OCI-LY3 (cell line): ENCODE measurements at regions not wholly inside any gene's neighbourhood (a gene's known extent, or its start where the extent isn't known, plus 50 kb on each side); places are given as distances from the start of the nearest gene placed in this dataset.
"Not testable (repeated sequence)": the region's sequence is repeated elsewhere in the genome, so short reads cannot be mapped to it uniquely, and the experiment has no call there.

ENCODE experiments used
- H2AFZ ChIP-seq: fragments of 200-600, 300-600 bp; shearing (Covaris generic); 2 replicates; pipeline ENCODE4 v1.6.0; 2014; ENCODE audit warnings: antibody characterized with exemption, low read depth, low read length
- H3K27ac ChIP-seq: fragments of 200-600, 300-600 bp; sonication (generic); 2 replicates; pipeline ENCODE4 v1.5.1; 2014; ENCODE audit warnings: mild to moderate bottlenecking, low read length, moderate library complexity, mixed read lengths
- H3K27me3 ChIP-seq: fragments of 200-600, 300-600 bp; sonication (generic); 2 replicates; pipeline ENCODE4 v1.6.1; 2014; ENCODE audit warnings: low read depth, low read length, mixed read lengths
- H3K36me3 ChIP-seq: fragments of 200-600, 300-600 bp; sonication (generic); replicated peaks from 2 replicates; pipeline ENCODE3; 2014; ENCODE audit warnings: low read depth, low read length, mixed read lengths
- H3K4me1 ChIP-seq: fragments of 300-600, 200-600 bp; sonication (generic); 2 replicates; pipeline ENCODE4 v1.6.1; 2014; ENCODE audit warnings: low read length, mixed read lengths
- H3K4me2 ChIP-seq: fragments of 200-600, 300-600 bp; sonication (generic); 2 replicates; pipeline ENCODE4 v1.6.1; 2014; ENCODE audit warnings: low read length, mixed read lengths
- H3K4me3 ChIP-seq: fragments of 300-600, 200-600 bp; sonication (generic); 2 replicates; pipeline ENCODE4 v1.5.1; 2014; ENCODE audit warnings: antibody characterized with exemption, mild to moderate bottlenecking, low read length, moderate library complexity
- H3K79me2 ChIP-seq: fragments of 300-600, 200-600 bp; shearing (Covaris generic); 2 replicates; pipeline ENCODE4 v1.6.1; 2014; ENCODE audit warnings: mild to moderate bottlenecking, low read length, mixed read lengths
- H3K9ac ChIP-seq: fragments of 300-600, 200-600 bp; shearing (Covaris generic); 2 replicates; pipeline ENCODE4 v1.6.0; 2014; ENCODE audit warnings: mild to moderate bottlenecking, low read length, moderate library complexity
- H3K9me3 ChIP-seq: fragments of 200-600, 300-600 bp; shearing (Covaris generic); 2 replicates; pipeline ENCODE4 v1.6.1; 2014; ENCODE audit warnings: low read length, mixed read lengths; ENCODE audit not compliant: insufficient read depth
- H4K20me1 ChIP-seq: fragments of 200-600, 300-600 bp; sonication (generic); 2 replicates; pipeline ENCODE4 v1.6.1; 2016; ENCODE audit warnings: low read length, mixed read lengths; ENCODE audit not compliant: insufficient read depth
- EZH2phosphoT487 ChIP-seq: fragments of 200-600 bp; shearing (Covaris generic); IDR thresholded peaks from 2 replicates; pipeline ENCODE4 v1.6.1; 2018; ENCODE audit warnings: antibody characterized with exemption, mixed run types, low read depth
- TF ChIP-seq, protein P1 (sequence below): fragments of 200-600, 300-600 bp; sonication (generic); IDR thresholded peaks from 2 replicates; pipeline ENCODE4 v1.5.1; 2014; ENCODE audit warnings: antibody characterized with exemption, low read length, low read depth

DNA sequence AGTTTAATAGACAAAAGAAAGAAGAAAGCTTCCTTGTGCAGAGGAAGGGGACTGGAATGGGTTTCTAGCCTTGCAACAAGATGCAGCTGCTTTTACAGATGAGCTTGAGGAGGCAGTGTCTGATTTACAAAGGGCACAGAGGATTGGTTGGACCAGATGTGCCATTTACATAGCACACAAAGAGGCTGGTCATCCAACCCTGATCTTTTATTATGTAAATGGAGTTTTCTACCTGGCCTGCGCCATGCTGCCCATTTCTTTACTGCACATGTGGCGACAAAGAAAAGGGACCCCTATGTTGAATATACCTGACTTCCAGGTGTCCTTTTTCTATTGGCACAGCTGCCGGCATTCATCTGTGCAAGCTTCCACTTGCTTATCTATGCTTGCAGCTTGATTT, 409.4 kb upstream of the FRG2C start:
- Histone ChIP-seq H3K4me1 (peaks cover 6% of the 10 kb centered on the region; the same call in 1 of the 2 replicates), H3K27me3 (peaks cover 14% of the 10 kb centered on the region; the same call in 1 of the 2 replicates), H3K9me3 (no peaks in the 10 kb centered on the region), H3K4me2 (no peak overlapping the region), H3K9ac (no peak overlapping the region), H4K20me1 (no peaks in the 10 kb centered on the region), H3K79me2 (no peaks in the 10 kb centered on the region), H3K4me3 (no peak overlapping the region), H3K36me3 (no peaks in the 10 kb centered on the region), H3K27ac (no peak overlapping the region), H2AFZ (no peak overlapping the region)
- no peak for TF ChIP-seq EZH2phosphoT487
- TF ChIP-seq, protein P1, sequence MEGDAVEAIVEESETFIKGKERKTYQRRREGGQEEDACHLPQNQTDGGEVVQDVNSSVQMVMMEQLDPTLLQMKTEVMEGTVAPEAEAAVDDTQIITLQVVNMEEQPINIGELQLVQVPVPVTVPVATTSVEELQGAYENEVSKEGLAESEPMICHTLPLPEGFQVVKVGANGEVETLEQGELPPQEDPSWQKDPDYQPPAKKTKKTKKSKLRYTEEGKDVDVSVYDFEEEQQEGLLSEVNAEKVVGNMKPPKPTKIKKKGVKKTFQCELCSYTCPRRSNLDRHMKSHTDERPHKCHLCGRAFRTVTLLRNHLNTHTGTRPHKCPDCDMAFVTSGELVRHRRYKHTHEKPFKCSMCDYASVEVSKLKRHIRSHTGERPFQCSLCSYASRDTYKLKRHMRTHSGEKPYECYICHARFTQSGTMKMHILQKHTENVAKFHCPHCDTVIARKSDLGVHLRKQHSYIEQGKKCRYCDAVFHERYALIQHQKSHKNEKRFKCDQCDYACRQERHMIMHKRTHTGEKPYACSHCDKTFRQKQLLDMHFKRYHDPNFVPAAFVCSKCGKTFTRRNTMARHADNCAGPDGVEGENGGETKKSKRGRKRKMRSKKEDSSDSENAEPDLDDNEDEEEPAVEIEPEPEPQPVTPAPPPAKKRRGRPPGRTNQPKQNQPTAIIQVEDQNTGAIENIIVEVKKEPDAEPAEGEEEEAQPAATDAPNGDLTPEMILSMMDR, result no peak

DNA sequence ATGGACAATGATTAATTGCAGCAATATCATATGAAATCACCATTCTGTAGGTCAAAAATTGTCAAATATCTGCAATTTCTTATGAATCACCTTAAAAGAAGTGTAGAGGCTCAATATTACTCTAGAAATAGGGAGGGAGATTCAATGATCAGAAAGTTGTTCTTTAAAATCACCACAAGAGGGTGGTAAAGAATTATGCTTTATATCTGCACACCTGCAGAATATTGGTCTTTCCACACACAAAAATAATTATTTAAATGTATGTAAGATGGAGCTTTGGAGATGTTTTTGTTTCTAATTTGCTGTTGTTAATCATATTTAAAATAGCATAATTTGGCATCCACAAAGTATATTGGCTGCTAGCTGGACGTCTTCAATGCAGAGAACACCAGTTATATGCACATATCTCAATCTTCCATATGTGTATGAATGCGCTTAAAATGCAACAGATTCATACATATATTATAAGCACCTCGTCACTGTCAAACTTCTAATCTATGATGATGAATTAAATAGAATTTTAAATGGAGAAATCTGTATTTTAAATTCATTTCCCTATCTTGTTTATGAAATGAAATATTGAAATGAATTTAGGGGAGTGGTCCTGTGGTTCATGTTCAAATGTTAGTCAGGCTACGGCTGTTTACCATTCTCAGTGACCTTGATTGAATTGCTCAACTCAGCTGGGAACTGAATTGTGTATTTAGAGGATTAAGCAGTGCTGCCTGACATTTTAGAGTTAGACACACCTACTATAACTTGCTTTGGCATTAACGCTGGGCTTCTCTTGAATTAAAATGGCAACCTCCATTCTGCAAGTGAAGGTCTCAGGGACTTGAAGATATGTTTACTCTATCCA, 405.1 kb upstream of the FRG2C start:
- peaks cover 14% of the 10 kb centered on the region; the same call in 1 of the 2 replicates for H3K27me3 ChIP-seq
- H4K20me1 ChIP-seq, H3K27ac ChIP-seq, H3K36me3 ChIP-seq, H3K9ac ChIP-seq, H3K79me2 ChIP-seq, H3K4me2 ChIP-seq, H3K9me3 ChIP-seq, H2AFZ ChIP-seq, H3K4me1 ChIP-seq, H3K4me3 ChIP-seq: not testable (repeated sequence)
- TF ChIP-seq, protein P1, result peak; percentile 55

DNA sequence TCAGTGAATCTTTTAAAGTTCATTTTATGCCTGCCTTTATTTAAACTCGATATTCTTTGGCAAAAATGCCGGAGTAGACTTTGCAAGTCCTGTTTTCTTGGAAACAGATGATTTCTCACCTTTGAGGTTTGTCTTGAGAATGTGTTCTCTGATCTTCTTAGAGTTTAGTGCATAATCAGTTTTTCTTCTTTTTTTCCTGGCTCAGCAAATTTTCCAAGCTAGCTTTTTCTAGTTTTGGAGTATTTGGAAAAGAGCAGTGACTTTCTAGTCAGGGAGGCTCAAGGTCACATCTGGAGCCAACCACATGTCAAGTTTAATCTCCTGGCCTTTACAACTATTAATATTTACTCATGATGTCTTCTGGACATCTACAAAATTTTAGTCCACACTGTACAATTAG, 403.2 kb upstream of the FRG2C start:
- H3K4me2 ChIP-seq, H3K27ac ChIP-seq, H3K9me3 ChIP-seq, H3K4me3 ChIP-seq, H4K20me1 ChIP-seq, H3K9ac ChIP-seq, H3K79me2 ChIP-seq, H3K36me3 ChIP-seq, H2AFZ ChIP-seq, H3K4me1 ChIP-seq: not testable (repeated sequence)
- H3K27me3 ChIP-seq, result peaks cover 14% of the 10 kb centered on the region; the same call in 1 of the 2 replicates

DNA sequence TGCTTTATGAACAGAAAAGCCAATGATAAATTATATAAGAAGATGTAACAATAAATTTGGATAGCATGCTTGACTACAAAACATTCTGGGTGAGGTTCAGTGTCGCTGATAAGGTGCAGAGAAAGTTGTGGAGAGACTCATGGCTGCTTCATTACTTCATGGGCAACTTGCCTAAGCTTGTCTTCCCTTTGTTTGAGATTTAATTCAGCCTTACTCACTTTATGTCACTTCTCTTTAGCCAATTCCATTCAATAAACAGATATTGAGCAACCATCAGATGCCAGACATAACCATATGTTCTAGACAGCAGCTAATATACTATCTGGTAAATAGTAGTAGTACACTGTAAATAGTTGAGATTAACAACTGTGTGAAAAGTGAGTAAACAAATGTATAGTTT, 401.5 kb upstream of the FRG2C start:
- Histone ChIP-seq H4K20me1 (no peaks in the 10 kb centered on the region), H3K27ac (no peak overlapping the region), H3K27me3 (0 out of 2 replicates have a peak, but pooled peaks cover 9% of the 10 kb centered on the region), H3K9me3 (no peaks in the 10 kb centered on the region), H3K36me3 (no peaks in the 10 kb centered on the region), H3K4me2 (no peak overlapping the region), H3K4me1 (no peaks in the 10 kb centered on the region), H3K79me2 (no peaks in the 10 kb centered on the region), H2AFZ (no peak overlapping the region), H3K9ac (no peak overlapping the region), H3K4me3 (no peak overlapping the region)
- TF ChIP-seq, protein P1, result no peak
- no peak for TF ChIP-seq EZH2phosphoT487
